OCI-LY3 (cell line): ENCODE measurements at regions not wholly inside any gene's neighbourhood (a gene's known extent, or its start where the extent isn't known, plus 50 kb on each side); places are given as distances from the start of the nearest gene placed in this dataset.

Source experiments
- H2AFZ ChIP-seq: fragments of 200-600, 300-600 bp; shearing (Covaris generic); 2 replicates; pipeline ENCODE4 v1.6.0; 2014; ENCODE audit warnings: antibody characterized with exemption, low read depth, low read length
- H3K27ac ChIP-seq: fragments of 200-600, 300-600 bp; sonication (generic); 2 replicates; pipeline ENCODE4 v1.5.1; 2014; ENCODE audit warnings: mild to moderate bottlenecking, low read length, moderate library complexity, mixed read lengths
- H3K27me3 ChIP-seq: fragments of 200-600, 300-600 bp; sonication (generic); 2 replicates; pipeline ENCODE4 v1.6.1; 2014; ENCODE audit warnings: low read depth, low read length, mixed read lengths
- H3K36me3 ChIP-seq: fragments of 200-600, 300-600 bp; sonication (generic); replicated peaks from 2 replicates; pipeline ENCODE3; 2014; ENCODE audit warnings: low read depth, low read length, mixed read lengths
- H3K4me1 ChIP-seq: fragments of 300-600, 200-600 bp; sonication (generic); 2 replicates; pipeline ENCODE4 v1.6.1; 2014; ENCODE audit warnings: low read length, mixed read lengths
- H3K4me2 ChIP-seq: fragments of 200-600, 300-600 bp; sonication (generic); 2 replicates; pipeline ENCODE4 v1.6.1; 2014; ENCODE audit warnings: low read length, mixed read lengths
- H3K4me3 ChIP-seq: fragments of 300-600, 200-600 bp; sonication (generic); 2 replicates; pipeline ENCODE4 v1.5.1; 2014; ENCODE audit warnings: antibody characterized with exemption, mild to moderate bottlenecking, low read length, moderate library complexity
- H3K79me2 ChIP-seq: fragments of 300-600, 200-600 bp; shearing (Covaris generic); 2 replicates; pipeline ENCODE4 v1.6.1; 2014; ENCODE audit warnings: mild to moderate bottlenecking, low read length, mixed read lengths
- H3K9ac ChIP-seq: fragments of 300-600, 200-600 bp; shearing (Covaris generic); 2 replicates; pipeline ENCODE4 v1.6.0; 2014; ENCODE audit warnings: mild to moderate bottlenecking, low read length, moderate library complexity
- H3K9me3 ChIP-seq: fragments of 200-600, 300-600 bp; shearing (Covaris generic); 2 replicates; pipeline ENCODE4 v1.6.1; 2014; ENCODE audit warnings: low read length, mixed read lengths; ENCODE audit not compliant: insufficient read depth
- H4K20me1 ChIP-seq: fragments of 200-600, 300-600 bp; sonication (generic); 2 replicates; pipeline ENCODE4 v1.6.1; 2016; ENCODE audit warnings: low read length, mixed read lengths; ENCODE audit not compliant: insufficient read depth
- EZH2phosphoT487 ChIP-seq: fragments of 200-600 bp; shearing (Covaris generic); IDR thresholded peaks from 2 replicates; pipeline ENCODE4 v1.6.1; 2018; ENCODE audit warnings: antibody characterized with exemption, mixed run types, low read depth
- TF ChIP-seq, protein P1 (sequence below): fragments of 200-600, 300-600 bp; sonication (generic); IDR thresholded peaks from 2 replicates; pipeline ENCODE4 v1.5.1; 2014; ENCODE audit warnings: antibody characterized with exemption, low read length, low read depth

DNA sequence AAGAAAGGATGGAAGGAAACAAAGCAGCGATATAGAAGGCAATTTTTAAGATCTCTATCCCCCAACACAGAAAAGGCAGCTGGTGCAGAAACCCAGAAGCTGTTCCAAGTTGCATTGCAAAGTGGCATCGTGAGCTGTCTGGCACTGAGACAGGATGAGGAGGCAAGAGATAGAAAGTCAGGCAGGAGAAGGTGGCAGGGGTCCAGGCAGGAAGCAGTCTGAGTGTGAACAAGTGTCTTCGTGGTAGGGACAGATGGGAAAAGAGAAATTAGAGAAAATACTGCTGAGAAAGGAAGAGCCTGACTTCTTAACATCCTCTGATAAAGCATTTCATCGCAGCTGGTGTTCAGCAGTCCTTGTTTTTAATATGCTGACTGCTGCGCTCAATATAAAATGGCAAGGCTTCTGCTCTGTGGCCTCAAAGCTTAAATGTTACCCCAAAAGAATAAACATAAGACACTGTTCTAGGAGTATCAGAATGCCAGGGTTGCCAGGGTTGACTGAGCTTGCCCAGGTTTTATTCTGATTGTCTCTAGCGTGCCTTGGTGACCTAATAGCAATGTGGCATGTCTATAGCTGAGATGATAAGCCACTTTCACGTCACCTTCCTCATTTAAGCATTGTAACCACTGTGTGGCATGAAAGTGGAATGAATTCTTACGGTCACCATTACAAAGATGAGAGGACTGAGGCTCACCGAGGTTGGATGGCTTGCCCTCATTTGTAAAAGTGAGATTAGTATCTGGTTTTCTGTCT, 397.6 kb downstream of the NUAK1 start:
- Histone ChIP-seq H3K4me3 (no peak overlapping the region), H3K4me1 (no peaks in the 10 kb centered on the region), H2AFZ (0 out of 2 replicates have a peak overlapping the region, but pooled peaks have one; percentile 24), H3K36me3 (no peaks in the 10 kb centered on the region), H4K20me1 (no peaks in the 10 kb centered on the region), H3K9me3 (no peaks in the 10 kb centered on the region), H3K9ac (no peak overlapping the region), H3K27me3 (no peaks in the 10 kb centered on the region), H3K4me2 (no peak overlapping the region), H3K79me2 (no peaks in the 10 kb centered on the region), H3K27ac (no peak overlapping the region)
- no peak for TF ChIP-seq EZH2phosphoT487
- TF ChIP-seq, protein P1, sequence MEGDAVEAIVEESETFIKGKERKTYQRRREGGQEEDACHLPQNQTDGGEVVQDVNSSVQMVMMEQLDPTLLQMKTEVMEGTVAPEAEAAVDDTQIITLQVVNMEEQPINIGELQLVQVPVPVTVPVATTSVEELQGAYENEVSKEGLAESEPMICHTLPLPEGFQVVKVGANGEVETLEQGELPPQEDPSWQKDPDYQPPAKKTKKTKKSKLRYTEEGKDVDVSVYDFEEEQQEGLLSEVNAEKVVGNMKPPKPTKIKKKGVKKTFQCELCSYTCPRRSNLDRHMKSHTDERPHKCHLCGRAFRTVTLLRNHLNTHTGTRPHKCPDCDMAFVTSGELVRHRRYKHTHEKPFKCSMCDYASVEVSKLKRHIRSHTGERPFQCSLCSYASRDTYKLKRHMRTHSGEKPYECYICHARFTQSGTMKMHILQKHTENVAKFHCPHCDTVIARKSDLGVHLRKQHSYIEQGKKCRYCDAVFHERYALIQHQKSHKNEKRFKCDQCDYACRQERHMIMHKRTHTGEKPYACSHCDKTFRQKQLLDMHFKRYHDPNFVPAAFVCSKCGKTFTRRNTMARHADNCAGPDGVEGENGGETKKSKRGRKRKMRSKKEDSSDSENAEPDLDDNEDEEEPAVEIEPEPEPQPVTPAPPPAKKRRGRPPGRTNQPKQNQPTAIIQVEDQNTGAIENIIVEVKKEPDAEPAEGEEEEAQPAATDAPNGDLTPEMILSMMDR = no peak

DNA sequence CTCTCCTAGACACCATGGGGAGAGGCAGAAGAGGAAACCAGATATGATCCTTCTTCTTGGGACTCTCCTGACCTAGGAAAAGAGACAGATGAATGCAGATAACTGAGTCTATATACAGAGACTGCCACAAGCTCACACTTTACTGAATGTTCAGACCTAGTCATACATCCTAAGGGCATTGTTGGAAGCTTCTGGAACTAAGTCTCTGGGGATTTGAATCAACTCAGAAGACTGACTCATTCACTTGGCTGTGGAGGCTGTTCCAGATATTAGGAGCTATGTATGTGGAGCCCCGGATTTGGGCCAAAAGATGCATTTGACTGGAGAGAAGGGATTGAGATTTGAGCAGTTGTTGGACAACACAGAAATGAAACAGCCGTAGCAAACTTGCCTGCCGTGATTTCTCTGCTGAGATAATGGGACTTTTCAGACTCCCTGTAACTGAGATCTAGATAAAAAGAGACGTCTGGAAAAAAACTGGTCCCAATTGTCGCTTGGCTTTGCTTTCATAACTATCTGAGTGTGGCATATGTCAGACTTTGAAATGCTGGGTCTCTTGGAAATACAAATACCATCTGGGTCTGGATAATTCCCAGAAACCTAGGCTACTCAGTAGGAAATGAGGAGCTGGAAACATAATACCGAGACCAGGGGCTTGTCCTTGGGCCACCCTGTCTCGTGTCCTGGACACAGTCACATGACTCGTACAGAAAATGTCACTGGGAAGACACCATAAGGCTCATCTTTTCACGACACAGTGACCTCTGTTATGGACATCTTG, 396.8 kb downstream of the NUAK1 start:
- Histone ChIP-seq H3K9me3 (no peaks in the 10 kb centered on the region), H3K4me2 (no peak overlapping the region), H3K36me3 (no peaks in the 10 kb centered on the region), H3K27me3 (no peaks in the 10 kb centered on the region), H3K9ac (no peak overlapping the region), H2AFZ (no peak overlapping the region), H3K4me3 (no peak overlapping the region), H3K4me1 (peaks cover 3% of the 10 kb centered on the region; the same call in 1 of the 2 replicates), H3K27ac (no peak overlapping the region), H4K20me1 (no peaks in the 10 kb centered on the region), H3K79me2 (no peaks in the 10 kb centered on the region)
- TF ChIP-seq EZH2phosphoT487 = no peak
- TF ChIP-seq, protein P1 = no peak

DNA sequence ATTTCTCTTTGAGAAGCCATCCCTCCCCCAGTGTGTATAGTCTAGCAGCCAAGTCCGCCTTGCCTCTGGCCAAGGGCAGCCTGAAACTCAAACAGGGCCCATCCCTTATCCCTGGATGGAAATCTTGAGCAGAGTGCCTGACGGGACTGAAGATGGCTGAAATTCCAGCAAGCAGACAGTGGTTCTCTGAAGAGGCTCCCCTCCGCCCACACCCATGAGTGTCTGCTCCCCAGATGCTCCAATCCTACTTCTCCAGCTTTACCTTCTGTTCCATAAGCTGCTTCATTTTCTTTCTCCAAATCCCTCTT, 396.2 kb downstream of the NUAK1 start:
- peaks cover 3% of the 10 kb centered on the region; the same call in 1 of the 2 replicates for H3K4me1 ChIP-seq
- H3K9me3 ChIP-seq = no peaks in the 10 kb centered on the region
- H3K36me3 ChIP-seq = no peaks in the 10 kb centered on the region
- TF ChIP-seq, protein P1 = no peak
- no peak for TF ChIP-seq EZH2phosphoT487
- no peaks in the 10 kb centered on the region for H4K20me1 ChIP-seq
- H3K4me3 ChIP-seq = no peak overlapping the region
- H3K27ac ChIP-seq = no peak overlapping the region
- no peak overlapping the region for H3K9ac ChIP-seq
- no peak overlapping the region for H3K4me2 ChIP-seq
- no peak overlapping the region for H2AFZ ChIP-seq
- no peaks in the 10 kb centered on the region for H3K27me3 ChIP-seq
- no peaks in the 10 kb centered on the region for H3K79me2 ChIP-seq

DNA sequence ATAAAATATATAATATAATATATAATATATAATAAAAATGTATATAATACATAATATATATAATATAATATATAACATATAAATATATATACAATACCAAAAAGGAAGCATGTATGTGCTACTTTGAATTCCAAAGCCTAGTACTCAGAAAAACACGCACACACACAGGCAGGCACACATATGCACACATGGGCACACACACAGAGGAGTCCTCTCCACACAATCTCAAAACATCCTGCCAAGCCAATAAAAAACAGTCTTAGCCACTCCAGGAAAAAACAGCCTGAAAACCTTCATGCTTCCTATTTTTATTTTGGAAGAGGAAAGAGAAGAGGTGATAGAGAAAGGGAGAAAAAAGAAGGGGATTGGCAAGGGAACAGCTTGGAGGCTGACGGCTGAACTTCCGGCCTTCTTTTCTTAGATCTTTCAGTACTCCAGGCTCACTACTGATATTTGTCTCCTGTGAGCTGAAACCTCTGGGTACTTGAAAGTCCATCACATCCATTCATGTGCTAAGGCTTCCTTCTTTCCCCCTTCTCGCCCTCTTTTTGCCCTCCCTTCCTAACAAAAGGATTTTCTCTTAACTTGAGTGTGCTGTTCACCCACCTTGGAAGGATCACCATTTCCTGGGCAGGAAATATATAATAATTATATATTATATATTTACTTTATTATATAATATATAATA, 394.2 kb downstream of the NUAK1 start:
- Histone ChIP-seq H3K9ac (no peak overlapping the region), H3K9me3 (no peaks in the 10 kb centered on the region), H3K4me3 (no peak overlapping the region), H3K4me1 (peaks cover 3% of the 10 kb centered on the region; the same call in 1 of the 2 replicates), H3K79me2 (no peaks in the 10 kb centered on the region), H3K36me3 (no peaks in the 10 kb centered on the region), H3K27ac (no peak overlapping the region), H4K20me1 (no peaks in the 10 kb centered on the region), H3K27me3 (no peaks in the 10 kb centered on the region), H2AFZ (no peak overlapping the region), H3K4me2 (no peak overlapping the region)
- TF ChIP-seq, protein P1 = no peak
- no peak for TF ChIP-seq EZH2phosphoT487
